ENCODE measurements at regions not wholly inside any gene's neighbourhood (a gene's known extent, or its start where the extent isn't known, plus 50 kb on each side); places are given as distances from the start of the nearest gene placed in this dataset.

DNA sequence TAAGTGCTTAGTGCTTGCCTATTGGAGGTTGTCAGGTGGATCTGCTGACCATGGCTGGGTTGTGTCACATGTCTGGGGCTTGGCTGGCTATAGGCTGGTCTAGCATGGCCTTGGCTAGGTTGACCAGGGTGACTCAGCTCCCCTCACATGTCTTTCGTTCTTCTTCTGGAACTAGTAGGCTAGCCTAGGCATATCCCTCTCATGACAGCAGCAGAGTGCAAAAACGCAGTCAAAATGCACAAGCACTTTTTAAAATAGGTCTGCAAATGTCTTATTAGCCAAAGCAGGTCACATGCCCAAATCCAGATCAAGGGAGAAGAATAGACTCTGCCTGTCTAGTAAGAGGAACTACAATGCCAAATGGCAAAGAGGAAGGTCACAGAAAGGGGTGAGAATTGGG is 179.7 kb upstream of the ACVR2A start:
- TF ChIP-seq POLR2A (IDR thresholded peaks at IDR 0.05) (no peak), CTCF (IDR thresholded peaks at IDR 0.05) (no peak)
